ENCODE measurements at regions not wholly inside any gene's neighbourhood (a gene's known extent, or its start where the extent isn't known, plus 50 kb on each side); places are given as distances from the start of the nearest gene placed in this dataset.

DNA sequence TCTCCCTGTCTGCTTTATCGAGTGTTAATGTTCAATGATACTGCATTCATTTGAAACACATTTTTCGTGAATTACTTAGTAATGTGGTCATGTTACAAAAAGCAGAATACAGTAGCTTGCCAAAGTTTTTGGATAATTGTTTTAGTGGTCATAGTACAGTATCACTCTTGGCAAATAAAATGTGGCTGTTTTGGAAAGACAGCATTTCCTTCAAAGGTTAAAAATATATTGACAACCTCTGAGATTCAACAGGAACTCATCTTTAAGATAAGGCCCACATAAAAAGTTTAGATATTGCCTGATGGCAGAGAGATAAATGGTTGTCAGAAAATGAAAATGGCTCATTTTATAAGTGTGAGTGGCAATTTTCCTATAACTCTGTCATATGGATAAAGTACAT lies 297.7 kb upstream of the MAN1A1 start:
- Mint-ChIP-seq H3K9me3 (no peaks in the 10 kb centered on the region), H3K27me3 (peaks cover 1% of the 10 kb centered on the region), H3K27ac (no peak overlapping the region), H3K4me3 (no peak overlapping the region), H3K4me1 (ENCODE audit: low read depth) (no peaks in the 10 kb centered on the region), H3K36me3 (ENCODE audit: low read depth) (no peaks in the 10 kb centered on the region)
- DNase-seq (no peak), ATAC-seq (no peak)
- ChIA-PET CTCF (no interaction called here), POLR2A (no interaction called here)
- TF ChIP-seq, protein P1, sequence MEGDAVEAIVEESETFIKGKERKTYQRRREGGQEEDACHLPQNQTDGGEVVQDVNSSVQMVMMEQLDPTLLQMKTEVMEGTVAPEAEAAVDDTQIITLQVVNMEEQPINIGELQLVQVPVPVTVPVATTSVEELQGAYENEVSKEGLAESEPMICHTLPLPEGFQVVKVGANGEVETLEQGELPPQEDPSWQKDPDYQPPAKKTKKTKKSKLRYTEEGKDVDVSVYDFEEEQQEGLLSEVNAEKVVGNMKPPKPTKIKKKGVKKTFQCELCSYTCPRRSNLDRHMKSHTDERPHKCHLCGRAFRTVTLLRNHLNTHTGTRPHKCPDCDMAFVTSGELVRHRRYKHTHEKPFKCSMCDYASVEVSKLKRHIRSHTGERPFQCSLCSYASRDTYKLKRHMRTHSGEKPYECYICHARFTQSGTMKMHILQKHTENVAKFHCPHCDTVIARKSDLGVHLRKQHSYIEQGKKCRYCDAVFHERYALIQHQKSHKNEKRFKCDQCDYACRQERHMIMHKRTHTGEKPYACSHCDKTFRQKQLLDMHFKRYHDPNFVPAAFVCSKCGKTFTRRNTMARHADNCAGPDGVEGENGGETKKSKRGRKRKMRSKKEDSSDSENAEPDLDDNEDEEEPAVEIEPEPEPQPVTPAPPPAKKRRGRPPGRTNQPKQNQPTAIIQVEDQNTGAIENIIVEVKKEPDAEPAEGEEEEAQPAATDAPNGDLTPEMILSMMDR (IDR thresholded peaks at IDR 0.05), result no peak
- intact Hi-C loops (cut with micrococcal nuclease), result no loop called here

DNA sequence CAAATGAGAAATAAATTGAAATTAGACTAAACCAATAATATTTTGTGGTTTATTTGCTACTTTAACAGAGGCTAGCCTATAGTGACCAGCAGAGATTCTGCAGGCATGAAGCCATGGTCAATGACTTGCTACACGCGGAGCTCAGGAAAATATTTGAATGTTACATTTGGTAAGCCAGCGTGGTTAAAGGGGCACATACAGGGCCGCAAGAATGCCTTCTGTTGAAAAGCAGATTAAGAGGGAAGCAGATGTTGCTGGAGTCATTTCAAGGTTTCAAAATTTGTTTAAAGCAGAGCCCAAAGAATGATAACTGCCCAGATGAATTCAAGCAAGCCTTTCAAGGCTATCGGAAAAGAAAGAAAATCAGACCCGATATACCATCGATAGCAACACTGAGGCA lies 294.3 kb upstream of the MAN1A1 start:
- Mint-ChIP-seq H3K27me3 (peaks cover 1% of the 10 kb centered on the region), H3K4me1 (ENCODE audit: low read depth) (no peaks in the 10 kb centered on the region), H3K9me3 (no peaks in the 10 kb centered on the region), H3K36me3 (ENCODE audit: low read depth) (no peaks in the 10 kb centered on the region), H3K4me3 (no peak overlapping the region), H3K27ac (no peak overlapping the region)
- DNase-seq (no peak), ATAC-seq (no peak)
- ChIA-PET CTCF (interaction anchor here (1.1 kb wide), 1 partner anchor 495 kb away, joined by 3 read pairs; no protein-coding TSS in a partner anchor), POLR2A (no interaction called here)
- intact Hi-C loops (cut with micrococcal nuclease), result no loop called here
- TF ChIP-seq, protein P1 (IDR thresholded peaks at IDR 0.05), result no peak

DNA sequence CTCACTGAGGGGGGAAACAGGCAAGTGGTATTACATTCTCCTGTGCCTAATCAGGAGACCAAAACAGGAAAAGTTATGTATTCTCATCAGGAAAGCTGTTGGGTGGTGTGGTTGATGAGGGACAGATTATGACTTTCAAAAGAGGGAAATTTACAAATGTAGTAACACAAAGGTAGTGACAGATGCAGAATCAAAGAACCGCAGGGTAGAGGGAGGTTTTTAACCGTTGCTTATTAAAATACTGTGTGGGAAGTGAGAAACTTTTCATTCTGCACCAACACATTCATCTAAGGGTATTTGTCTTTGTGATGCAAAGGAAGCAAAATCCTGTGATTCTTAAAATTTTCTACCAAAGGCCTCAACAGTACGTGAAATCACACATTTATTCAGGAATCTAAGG lies 288.2 kb upstream of the MAN1A1 start:
- TF ChIP-seq, protein P1 (IDR thresholded peaks at IDR 0.05), result no peak
- Mint-ChIP-seq H3K27ac (no peak overlapping the region), H3K4me3 (no peak overlapping the region), H3K27me3 (no peaks in the 10 kb centered on the region), H3K9me3 (no peaks in the 10 kb centered on the region), H3K36me3 (ENCODE audit: low read depth) (no peaks in the 10 kb centered on the region), H3K4me1 (ENCODE audit: low read depth) (peaks cover 7% of the 10 kb centered on the region)
- intact Hi-C loops (cut with micrococcal nuclease), result no loop called here
- no peak for ATAC-seq
- ChIA-PET CTCF (no interaction called here), POLR2A (no interaction called here)
- no peak for DNase-seq

DNA sequence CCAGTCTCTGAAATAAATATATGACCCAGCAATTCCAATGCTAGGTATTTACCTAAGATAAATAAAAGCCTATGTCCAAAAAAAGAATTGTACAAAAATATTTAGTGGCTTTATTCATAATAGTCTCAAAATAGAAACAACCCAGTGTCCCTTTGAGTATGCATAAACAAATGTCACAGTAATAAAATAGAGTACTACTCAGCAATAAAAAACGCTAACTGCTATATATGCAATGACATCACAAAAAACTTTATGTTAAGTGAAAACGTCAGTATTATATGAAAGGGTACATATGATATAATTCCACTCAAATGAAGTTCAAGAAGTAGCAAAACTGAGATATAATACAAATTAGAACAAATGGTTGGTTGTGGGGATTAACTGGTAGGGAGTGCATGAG lies 286.5 kb upstream of the MAN1A1 start:
- H3K4me1 Mint-ChIP-seq (ENCODE audit: low read depth), result peaks cover 7% of the 10 kb centered on the region
- DNase-seq, result no peak
- ChIA-PET CTCF (no interaction called here), POLR2A (no interaction called here)
- no peaks in the 10 kb centered on the region for H3K9me3 Mint-ChIP-seq
- intact Hi-C loops (cut with micrococcal nuclease), result no loop called here
- no peaks in the 10 kb centered on the region for H3K36me3 Mint-ChIP-seq (ENCODE audit: low read depth)
- H3K27me3 Mint-ChIP-seq, result no peaks in the 10 kb centered on the region
- TF ChIP-seq, protein P1 (IDR thresholded peaks at IDR 0.05), result no peak
- ATAC-seq, result no peak
- H3K4me3 Mint-ChIP-seq, result no peak overlapping the region
- H3K27ac Mint-ChIP-seq, result no peak overlapping the region

DNA sequence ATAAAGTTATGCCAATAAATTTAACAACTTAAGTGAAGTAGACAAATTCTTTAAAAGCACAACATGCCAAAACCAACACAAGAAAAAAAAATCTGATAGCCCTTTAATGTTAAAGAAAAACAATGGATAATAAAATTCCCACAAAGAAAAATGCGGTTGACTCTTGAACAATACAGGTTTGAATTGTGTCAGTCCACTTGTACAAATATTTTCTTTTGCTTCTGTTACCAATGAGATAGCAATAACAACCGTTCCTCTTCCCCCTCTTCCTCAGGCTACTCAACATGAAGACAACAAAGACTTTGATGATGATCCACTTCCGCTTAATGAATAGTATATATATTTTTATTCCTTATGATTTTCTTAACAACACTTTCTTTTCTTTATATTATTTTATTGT lies 283.9 kb upstream of the MAN1A1 start:
- Mint-ChIP-seq H3K27me3 (no peaks in the 10 kb centered on the region), H3K36me3 (ENCODE audit: low read depth) (no peaks in the 10 kb centered on the region), H3K4me3 (no peak overlapping the region), H3K4me1 (ENCODE audit: low read depth) (peaks cover 7% of the 10 kb centered on the region), H3K9me3 (peaks cover 3% of the 10 kb centered on the region), H3K27ac (no peak overlapping the region)
- intact Hi-C loops (cut with micrococcal nuclease), result no loop called here
- ATAC-seq (no peak), DNase-seq (no peak)
- ChIA-PET CTCF (no interaction called here), POLR2A (no interaction called here)
- TF ChIP-seq, protein P1 (IDR thresholded peaks at IDR 0.05), result no peak

All from activated CD8-positive, alpha-beta T cell treated with anti-CD3 and anti-CD28 coated beads for 36 hours (primary cell).